DND-41 (cell line): ENCODE measurements at regions not wholly inside any gene's neighbourhood (a gene's known extent, or its start where the extent isn't known, plus 50 kb on each side); places are given as distances from the start of the nearest gene placed in this dataset.

Experiments
- CTCF ChIP-seq: IDR thresholded peaks from 2 replicates; pipeline ENCODE4 v1.5.1; 2012; ENCODE audit warnings: borderline replicate concordance, low read length, moderate library complexity, mild to moderate bottlenecking; ENCODE audit not compliant: poor library complexity, severe bottlenecking; ENCODE audit errors: extremely low read depth
- EZH2 ChIP-seq: IDR thresholded peaks from 3 replicates; pipeline ENCODE4 v1.6.1; 2012; ENCODE audit warnings: borderline replicate concordance, low read depth, mild to moderate bottlenecking, moderate library complexity, low read length, inconsistent platforms; ENCODE audit not compliant: severe bottlenecking

- TF ChIP-seq CTCF (no peak), EZH2 (no peak)
These were observed 290.3 kb downstream of the CYRIA start for GRCh38 chr2:16375351-16375750.
